IMR-90 (cell line): ENCODE measurements at regions not wholly inside any gene's neighbourhood (a gene's known extent, or its start where the extent isn't known, plus 50 kb on each side); places are given as distances from the start of the nearest gene placed in this dataset.

Experiments used
- ATAC-seq: fragments of 200-7000 bp; cut with Tn5 transposase; 2 replicates; pipeline ENCODE4 v1.9.1; 2020; ENCODE audit warnings: low read depth, mild to moderate bottlenecking, moderate library complexity
- BruUV-seq: library from RNA; stranded (reverse); fragments of 400-500 nt; replicated peaks from 2 replicates; lab custom pipeline; 2021; lab: Mats Ljungman, UMichigan
- CTCF ChIA-PET: fragments of 300-600 bp; formaldehyde crosslinking; extraction: SDS; loops from one replicate; lab custom pipeline; 2021; ENCODE audit warnings: antibody characterized with exemption; lab: Yijun Ruan, JAX
- POLR2A ChIA-PET: fragments of 300-600 bp; sonication (Branson Sonifier 250); formaldehyde crosslinking; loops from one replicate; lab custom pipeline; 2022; ENCODE audit warnings: antibody characterized with exemption; ENCODE audit not compliant: unreplicated experiment; lab: Charles Lee
- DNase-seq: peaks from one replicate; pipeline ENCODE4 v3.0.0; 2013
- H2AFZ ChIP-seq: replicated peaks from 2 replicates; pipeline ENCODE3; 2013; ENCODE audit warnings: low read length, mild to moderate bottlenecking; ENCODE audit not compliant: poor library complexity
- H2AK5ac ChIP-seq: 2 replicates; pipeline ENCODE4 v1.6.1; 2013; ENCODE audit warnings: low read depth, low read length, inconsistent platforms
- H2AK9ac ChIP-seq: replicated peaks from 2 replicates; pipeline ENCODE3; 2013; ENCODE audit warnings: mild to moderate bottlenecking, low read depth, low read length, moderate library complexity; ENCODE audit not compliant: poor library complexity
- H2BK120ac ChIP-seq: 2 replicates; pipeline ENCODE4 v1.6.1; 2013; ENCODE audit warnings: low read depth, low read length, inconsistent platforms
- H2BK15ac ChIP-seq: 3 replicates; pipeline ENCODE4 v1.6.1; 2013; ENCODE audit warnings: low read depth, low read length, inconsistent platforms
- H2BK20ac ChIP-seq: 2 replicates; pipeline ENCODE4 v1.6.1; 2013; ENCODE audit warnings: low read depth, mild to moderate bottlenecking, inconsistent platforms, low read length, moderate library complexity
- H2BK5ac ChIP-seq: 2 replicates; pipeline ENCODE4 v1.6.1; 2013; ENCODE audit warnings: mild to moderate bottlenecking, low read depth, low read length, inconsistent platforms; ENCODE audit not compliant: poor library complexity, severe bottlenecking
- H3K14ac ChIP-seq: replicated peaks from 2 replicates; pipeline ENCODE4 v1.6.1; 2013; ENCODE audit warnings: low read depth, low read length, inconsistent platforms
- H3K18ac ChIP-seq: 2 replicates; pipeline ENCODE4 v1.6.1; 2013; ENCODE audit warnings: low read depth, low read length, control low read depth
- H3K23ac ChIP-seq: 2 replicates; pipeline ENCODE4 v1.6.1; 2013; ENCODE audit warnings: low read depth, low read length, inconsistent platforms
- H3K27ac ChIP-seq: 2 replicates; pipeline ENCODE4 v1.5.1; 2013; ENCODE audit warnings: mild to moderate bottlenecking, control low read depth, low read length; ENCODE audit not compliant: insufficient read depth
- H3K27me3 ChIP-seq: 2 replicates; pipeline ENCODE4 v1.6.1; 2013; ENCODE audit warnings: low read length; ENCODE audit not compliant: control insufficient read depth, insufficient read depth
- H3K36me3 ChIP-seq: 2 replicates; pipeline ENCODE4 v1.6.1; 2013; ENCODE audit warnings: low read length, mixed read lengths; ENCODE audit not compliant: control insufficient read depth, insufficient read depth
- H3K4ac ChIP-seq: 2 replicates; pipeline ENCODE4 v1.6.1; 2013; ENCODE audit warnings: low read depth, low read length, inconsistent platforms
- H3K4me1 ChIP-seq: 2 replicates; pipeline ENCODE4 v1.6.1; 2013; ENCODE audit warnings: low read length, mixed read lengths; ENCODE audit not compliant: control insufficient read depth, insufficient read depth
- H3K4me2 ChIP-seq: 2 replicates; pipeline ENCODE4 v1.6.1; 2013; ENCODE audit warnings: low read depth, mild to moderate bottlenecking, control low read depth, low read length, moderate library complexity
- H3K4me3 ChIP-seq: 2 replicates; pipeline ENCODE4 v1.5.1; 2013; ENCODE audit warnings: low read depth, mild to moderate bottlenecking, control low read depth, low read length, moderate library complexity; ENCODE audit not compliant: insufficient read depth
- H3K56ac ChIP-seq: 2 replicates; pipeline ENCODE4 v1.6.1; 2013; ENCODE audit warnings: low read length, inconsistent platforms; ENCODE audit not compliant: insufficient read depth; ENCODE audit errors: extremely low read depth
- H3K79me1 ChIP-seq, 2 experiments: 2 replicates each; pipeline ENCODE4 v1.6.1; 2013; ENCODE audit warnings: low read length in 2 of 2, inconsistent platforms in 1 of 2, low read depth in 1 of 2
- H3K9ac ChIP-seq: 2 replicates; pipeline ENCODE4 v1.6.1; 2013; ENCODE audit warnings: low read depth, low read length, control low read depth
- H3K9me1 ChIP-seq: 2 replicates; pipeline ENCODE4 v1.6.1; 2013; ENCODE audit warnings: low read length, inconsistent platforms; ENCODE audit not compliant: insufficient read depth
- H3K9me3 ChIP-seq: 2 replicates; pipeline ENCODE4 v1.6.1; 2013; ENCODE audit warnings: low read length; ENCODE audit not compliant: control insufficient read depth, insufficient read depth
- H4K20me1 ChIP-seq: 2 replicates; pipeline ENCODE4 v1.6.1; 2013; ENCODE audit warnings: low read length, inconsistent platforms; ENCODE audit not compliant: insufficient read depth
- H4K5ac ChIP-seq: 2 replicates; pipeline ENCODE4 v1.6.1; 2013; ENCODE audit warnings: mild to moderate bottlenecking, low read depth, low read length, control low read depth
- H4K8ac ChIP-seq, 2 experiments: 2 replicates each; pipeline ENCODE4 v1.6.1; 2013; ENCODE audit warnings: low read depth in 2 of 2, low read length in 2 of 2, control low read depth in 1 of 2, inconsistent platforms in 1 of 2
- H4K91ac ChIP-seq: 2 replicates; pipeline ENCODE4 v1.6.1; 2013; ENCODE audit warnings: low read depth, low read length, inconsistent platforms; ENCODE audit not compliant: insufficient read depth
- BHLHE40 ChIP-seq: fragments of 150-350 bp; IDR thresholded peaks from 2 replicates; pipeline ENCODE4 v1.6.1; 2016; ENCODE audit warnings: mild to moderate bottlenecking, low read depth, low read length
- CEBPB ChIP-seq: IDR thresholded peaks from 2 replicates; pipeline ENCODE4 v1.6.1; 2012; ENCODE audit warnings: low read depth, low read length, improper control_type of control experiment
- CHD1 ChIP-seq: IDR thresholded peaks from 2 replicates; pipeline ENCODE4 v1.6.1; 2012; ENCODE audit warnings: low read depth, low read length, improper control_type of control experiment
- FOS ChIP-seq: fragments of 150-350 bp; IDR thresholded peaks from 2 replicates; pipeline ENCODE4 v1.6.1; 2016; ENCODE audit warnings: low read depth, low read length
- MAFK ChIP-seq: IDR thresholded peaks from 2 replicates; pipeline ENCODE4 v1.6.1; 2012; ENCODE audit warnings: low read depth, low read length, improper control_type of control experiment
- MAZ ChIP-seq: IDR thresholded peaks from 2 replicates; pipeline ENCODE4 v1.6.1; 2012; ENCODE audit warnings: low read depth, mild to moderate bottlenecking, low read length, improper control_type of control experiment, moderate library complexity, borderline replicate concordance
- MXI1 ChIP-seq: IDR thresholded peaks from 2 replicates; pipeline ENCODE4 v1.6.1; 2012; ENCODE audit warnings: low read depth, mild to moderate bottlenecking, low read length, moderate library complexity, borderline replicate concordance
- NFE2L2 ChIP-seq: fragments of 150-350 bp; IDR thresholded peaks from 2 replicates; pipeline ENCODE4 v1.6.1; 2016; ENCODE audit warnings: low read depth, mild to moderate bottlenecking, low read length
- POLR2A ChIP-seq: IDR thresholded peaks from 2 replicates; pipeline ENCODE4 v1.6.1; 2012; ENCODE audit warnings: mild to moderate bottlenecking, low read depth, low read length
- RAD21 ChIP-seq: IDR thresholded peaks from 2 replicates; pipeline ENCODE4 v1.6.1; 2012; ENCODE audit warnings: low read length, improper control_type of control experiment
- RCOR1 ChIP-seq: IDR thresholded peaks from 2 replicates; pipeline ENCODE4 v1.6.1; 2012; ENCODE audit warnings: mild to moderate bottlenecking, low read length, improper control_type of control experiment; ENCODE audit not compliant: insufficient replicate concordance
- RFX5 ChIP-seq: IDR thresholded peaks from 2 replicates; pipeline ENCODE4 v1.8.0; 2012; ENCODE audit warnings: low read depth, mild to moderate bottlenecking, low read length, moderate library complexity
- SMC3 ChIP-seq: fragments of 150-350 bp; IDR thresholded peaks from 2 replicates; pipeline ENCODE4 v1.6.1; 2016; ENCODE audit warnings: low read depth, mild to moderate bottlenecking, antibody characterized with exemption, low read length, moderate library complexity
- WGBS, 2 experiments: methylation state at CpG; one replicate each; pipeline versions ENCODE4 v1.1.5 to v1.1.7; 2013; ENCODE audit warnings: missing lambda C conversion rate in 2 of 2; ENCODE audit not compliant: insufficient read length in 1 of 2; ENCODE audit errors: extremely low coverage in 2 of 2; 5-methylcytosine and 5-hydroxymethylcytosine counted together
- dilution Hi-C: fragments of 300-500 bp; cut with HindIII; formaldehyde crosslinking; loops from one replicate; pipeline ENCODE4 v1.14.3; 2018; ENCODE audit warnings: low sequenced_read_pairs; ENCODE audit not compliant: unreplicated experiment
- in situ Hi-C: fragments of 300-500 bp; cut with MboI; formaldehyde crosslinking; loops from 3 replicates; pipeline ENCODE4 v1.14.3; 2019; ENCODE audit warnings: low sequenced_read_pairs, inconsistent platforms, mixed read lengths
- intact Hi-C: fragments of 100-400 bp; cut with micrococcal nuclease; formaldehyde crosslinking; loops from 2 replicates; pipeline ENCODE4 v1.10.0; 2022
- TF ChIP-seq, protein P1 (sequence below): conservative IDR thresholded peaks from 2 replicates; pipeline ENCODE4 v1.5.1; 2012; ENCODE audit warnings: mild to moderate bottlenecking, low read depth, low read length, improper control_type of control experiment
- TF ChIP-seq, protein P2 (sequence below): fragments of 150-350 bp; IDR thresholded peaks from 2 replicates; pipeline ENCODE4 v1.6.1; 2016; ENCODE audit warnings: low read depth, mild to moderate bottlenecking, low read length, moderate library complexity, borderline replicate concordance
- TF ChIP-seq, protein P3 (sequence below): fragments of 150-350 bp; IDR thresholded peaks from 2 replicates; pipeline ENCODE4 v1.6.1; 2017; ENCODE audit warnings: mild to moderate bottlenecking, antibody characterized with exemption, low read length, low read depth

DNA sequence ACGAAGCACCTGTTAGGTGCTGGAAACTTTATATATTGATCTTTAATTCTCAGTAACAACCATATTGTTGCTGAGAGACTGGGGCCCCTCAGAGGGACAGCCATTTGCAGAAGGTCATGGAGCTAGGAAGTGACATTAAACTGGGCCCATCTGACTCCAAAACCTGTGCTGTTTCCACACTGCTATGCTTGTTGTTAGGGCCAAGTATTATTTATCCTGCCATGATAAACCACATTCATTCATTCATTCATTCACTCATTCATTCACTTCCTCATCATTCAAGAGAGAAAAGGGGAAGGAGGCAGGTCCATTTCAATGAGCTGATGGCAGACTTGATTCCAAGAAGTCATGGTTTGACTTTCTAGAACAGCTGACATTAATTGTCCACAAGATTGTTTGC is 237.4 kb downstream of the STIM2 start:
- no peak overlapping the region for H4K91ac ChIP-seq
- H3K14ac ChIP-seq = no peak overlapping the region
- no peak overlapping the region for H2AK5ac ChIP-seq
- no peak overlapping the region for H3K9ac ChIP-seq
- no peaks in the 10 kb centered on the region for H4K20me1 ChIP-seq
- no peak overlapping the region for H3K4me3 ChIP-seq
- no peak overlapping the region for H2BK120ac ChIP-seq
- H3K4me2 ChIP-seq = no peak overlapping the region
- in situ Hi-C loops = no loop called here
- H4K8ac ChIP-seq = no peak overlapping the region
- intact Hi-C loops = no loop called here
- no peaks in the 10 kb centered on the region for H3K79me1 ChIP-seq
- no peak overlapping the region for H2BK5ac ChIP-seq
- no peak overlapping the region for H2AK9ac ChIP-seq
- no peaks in the 10 kb centered on the region for H3K9me3 ChIP-seq
- no peaks in the 10 kb centered on the region for H3K9me1 ChIP-seq
- no peak overlapping the region for H2BK15ac ChIP-seq
- H4K5ac ChIP-seq = no peak overlapping the region
- ATAC-seq (no peak), DNase-seq (no peak)
- no peaks in the 10 kb centered on the region for H3K36me3 ChIP-seq
- H2AFZ ChIP-seq = no peak overlapping the region
- no peak overlapping the region for H3K27ac ChIP-seq
- no peak overlapping the region for H2BK20ac ChIP-seq
- H3K4ac ChIP-seq = no peak overlapping the region
- WGBS, 2 experiments = no CpG with 5 or more reads among the region's 1 CpG
- no peaks in the 10 kb centered on the region for H3K4me1 ChIP-seq
- POLR2A ChIA-PET = no interaction called here
- H3K27me3 ChIP-seq = no peaks in the 10 kb centered on the region; the same call in none of the 2 replicates
- TF ChIP-seq MXI1 (no peak), BHLHE40 (no peak), MAFK (no peak), CEBPB (no peak), RFX5 (no peak), RCOR1 (no peak), FOS (no peak), RAD21 (no peak), POLR2A (no peak), CHD1 (no peak), MAZ (no peak), SMC3 (no peak), NFE2L2 (no peak)
- TF ChIP-seq, protein P1, sequence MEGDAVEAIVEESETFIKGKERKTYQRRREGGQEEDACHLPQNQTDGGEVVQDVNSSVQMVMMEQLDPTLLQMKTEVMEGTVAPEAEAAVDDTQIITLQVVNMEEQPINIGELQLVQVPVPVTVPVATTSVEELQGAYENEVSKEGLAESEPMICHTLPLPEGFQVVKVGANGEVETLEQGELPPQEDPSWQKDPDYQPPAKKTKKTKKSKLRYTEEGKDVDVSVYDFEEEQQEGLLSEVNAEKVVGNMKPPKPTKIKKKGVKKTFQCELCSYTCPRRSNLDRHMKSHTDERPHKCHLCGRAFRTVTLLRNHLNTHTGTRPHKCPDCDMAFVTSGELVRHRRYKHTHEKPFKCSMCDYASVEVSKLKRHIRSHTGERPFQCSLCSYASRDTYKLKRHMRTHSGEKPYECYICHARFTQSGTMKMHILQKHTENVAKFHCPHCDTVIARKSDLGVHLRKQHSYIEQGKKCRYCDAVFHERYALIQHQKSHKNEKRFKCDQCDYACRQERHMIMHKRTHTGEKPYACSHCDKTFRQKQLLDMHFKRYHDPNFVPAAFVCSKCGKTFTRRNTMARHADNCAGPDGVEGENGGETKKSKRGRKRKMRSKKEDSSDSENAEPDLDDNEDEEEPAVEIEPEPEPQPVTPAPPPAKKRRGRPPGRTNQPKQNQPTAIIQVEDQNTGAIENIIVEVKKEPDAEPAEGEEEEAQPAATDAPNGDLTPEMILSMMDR = no peak
- TF ChIP-seq, protein P2, sequence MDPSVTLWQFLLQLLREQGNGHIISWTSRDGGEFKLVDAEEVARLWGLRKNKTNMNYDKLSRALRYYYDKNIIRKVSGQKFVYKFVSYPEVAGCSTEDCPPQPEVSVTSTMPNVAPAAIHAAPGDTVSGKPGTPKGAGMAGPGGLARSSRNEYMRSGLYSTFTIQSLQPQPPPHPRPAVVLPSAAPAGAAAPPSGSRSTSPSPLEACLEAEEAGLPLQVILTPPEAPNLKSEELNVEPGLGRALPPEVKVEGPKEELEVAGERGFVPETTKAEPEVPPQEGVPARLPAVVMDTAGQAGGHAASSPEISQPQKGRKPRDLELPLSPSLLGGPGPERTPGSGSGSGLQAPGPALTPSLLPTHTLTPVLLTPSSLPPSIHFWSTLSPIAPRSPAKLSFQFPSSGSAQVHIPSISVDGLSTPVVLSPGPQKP = no peak
- TF ChIP-seq, protein P3, sequence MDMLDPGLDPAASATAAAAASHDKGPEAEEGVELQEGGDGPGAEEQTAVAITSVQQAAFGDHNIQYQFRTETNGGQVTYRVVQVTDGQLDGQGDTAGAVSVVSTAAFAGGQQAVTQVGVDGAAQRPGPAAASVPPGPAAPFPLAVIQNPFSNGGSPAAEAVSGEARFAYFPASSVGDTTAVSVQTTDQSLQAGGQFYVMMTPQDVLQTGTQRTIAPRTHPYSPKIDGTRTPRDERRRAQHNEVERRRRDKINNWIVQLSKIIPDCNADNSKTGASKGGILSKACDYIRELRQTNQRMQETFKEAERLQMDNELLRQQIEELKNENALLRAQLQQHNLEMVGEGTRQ = no peak
- CTCF ChIA-PET = no interaction called here
- H3K56ac ChIP-seq = no peak overlapping the region
- no peak overlapping the region for H3K18ac ChIP-seq
- H3K23ac ChIP-seq = no peak overlapping the region
- dilution Hi-C loops = no loop called here
- BruUV-seq = no TSS peak
